Heart left ventricle (tissue), 16 donors: ENCODE measurements at regions not wholly inside any gene's neighbourhood (a gene's known extent, or its start where the extent isn't known, plus 50 kb on each side); places are given as distances from the start of the nearest gene placed in this dataset.

ENCODE experiments used
- ATAC-seq, 4 donors: fragments of 200-7000 bp; cut with Tn5 transposase; one replicate each; pipeline ENCODE4 v1.9.1; 2020 to 2022; ENCODE audit warnings: moderate library complexity in 4 of 4, mild to moderate bottlenecking in 3 of 4, moderate number of reproducible peaks in 1 of 4
- DNase-seq, 5 donors: peaks; one replicate each; pipeline ENCODE4 v3.0.0-alpha.2; 2020
- H3K27ac ChIP-seq, 12 donors: fragments of 200-600 bp; sonication (generic) in 4 of 12; one replicate each; pipeline versions ENCODE4 v1.5.0 to v1.8.0; 2016 to 2022; ENCODE audit warnings: mild to moderate bottlenecking in 2 of 12
- H3K27me3 ChIP-seq, 9 donors: fragments of 200-600 bp; sonication (generic) in 2 of 9; one replicate each; pipeline versions ENCODE4 v1.5.1 to v1.8.0; 2016 to 2022; ENCODE audit warnings: mild to moderate bottlenecking in 3 of 9
- H3K36me3 ChIP-seq, 9 donors: fragments of 200-600 bp; sonication (generic) in 2 of 9; one replicate each; pipeline versions ENCODE4 v1.5.0 to v1.8.0; 2018 to 2022; ENCODE audit warnings: mild to moderate bottlenecking in 2 of 9
- H3K4me1 ChIP-seq, 12 donors: fragments of 200-600 bp; sonication (generic) in 4 of 12; one replicate each; pipeline versions ENCODE4 v1.5.0 to v1.8.0; 2016 to 2022; ENCODE audit warnings: mild to moderate bottlenecking in 3 of 12
- H3K4me3 ChIP-seq, 12 donors: fragments of 200-600 bp; sonication (generic) in 4 of 12; one replicate each; pipeline versions ENCODE4 v1.5.0 to v1.8.0; 2017 to 2022; ENCODE audit warnings: mild to moderate bottlenecking in 9 of 12, moderate library complexity in 4 of 12
- H3K9me3 ChIP-seq, 12 donors: fragments of 200-600 bp; sonication (generic) in 4 of 12; one replicate each; pipeline versions ENCODE4 v1.5.0 to v1.8.0; 2016 to 2022; ENCODE audit warnings: mild to moderate bottlenecking in 1 of 12
- POLR2A ChIP-seq, 2 donors: fragments of 450-650 bp; IDR thresholded peaks; one replicate each; pipeline ENCODE4 v1.6.1; 2017; ENCODE audit warnings: antibody characterized with exemption in 2 of 2, mild to moderate bottlenecking in 2 of 2, moderate library complexity in 2 of 2
- WGBS, 4 donors: extraction: QIAGEN DNeasy Blood & Tissue Kit in 2 of 4; methylation state at CpG; one replicate each; pipeline versions ENCODE4 v1.1.5 to v1.1.7; 2013 to 2018; 5-methylcytosine and 5-hydroxymethylcytosine counted together
- intact Hi-C, 10 donors: fragments of 100-400 bp; cut with DNase I; formaldehyde crosslinking; loops; one replicate each; pipeline versions ENCODE4 v1.11.1 to v1.14.2; 2022
- TF ChIP-seq, protein P1 (sequence below), 12 donors: fragments of 200-600 bp; sonication (generic) in 4 of 12; IDR thresholded peaks; one replicate each; pipeline versions ENCODE4 v1.5.0 to v1.8.0; 2018 to 2022; ENCODE audit warnings: antibody characterized with exemption in 12 of 12, mild to moderate bottlenecking in 5 of 12
- donor health status: ischemic (EF 13 %, LVEDD 7.1; RV severe dilation, severe dysfunction).
- donor health status: healthy with polysubstance abuse.
- donor health status: DM: no; HTN: yes; CAD: no.
- donor health status: DM: no; HTN: no; CAD: no.
- donor health status: ischemic (EF 25% LVEDD 6.9; RV normal size, moderate dysfunction).
- donor health status: ischemic (EF 25% LVEDD 5.7; RV mildly dilated, moderate dysfunction).
- donor health status: healthy.
- donor health status: DM: yes; HTN: yes; CAD: no.
- donor health status: ischemic (EF 35%, LVEDD 5.7; RV mildly dilated, moderate dysfunction).
- donor health status: nonischemic (EF 11% LVEDD 7.7; RV severe dilation, severe dysfunction).
- donor health status: DM: yes; HTN: yes; CAD: no.
- donor health status: PGD.
- donor health status: ischemic (EF 29% LVEDD 5.4; RV normal size, mild dysfunction).
- donor health status: nonischemic (EF 23%, LVEDD 6.1; RV moderate dilation, normal function).

- TF ChIP-seq, protein P1, sequence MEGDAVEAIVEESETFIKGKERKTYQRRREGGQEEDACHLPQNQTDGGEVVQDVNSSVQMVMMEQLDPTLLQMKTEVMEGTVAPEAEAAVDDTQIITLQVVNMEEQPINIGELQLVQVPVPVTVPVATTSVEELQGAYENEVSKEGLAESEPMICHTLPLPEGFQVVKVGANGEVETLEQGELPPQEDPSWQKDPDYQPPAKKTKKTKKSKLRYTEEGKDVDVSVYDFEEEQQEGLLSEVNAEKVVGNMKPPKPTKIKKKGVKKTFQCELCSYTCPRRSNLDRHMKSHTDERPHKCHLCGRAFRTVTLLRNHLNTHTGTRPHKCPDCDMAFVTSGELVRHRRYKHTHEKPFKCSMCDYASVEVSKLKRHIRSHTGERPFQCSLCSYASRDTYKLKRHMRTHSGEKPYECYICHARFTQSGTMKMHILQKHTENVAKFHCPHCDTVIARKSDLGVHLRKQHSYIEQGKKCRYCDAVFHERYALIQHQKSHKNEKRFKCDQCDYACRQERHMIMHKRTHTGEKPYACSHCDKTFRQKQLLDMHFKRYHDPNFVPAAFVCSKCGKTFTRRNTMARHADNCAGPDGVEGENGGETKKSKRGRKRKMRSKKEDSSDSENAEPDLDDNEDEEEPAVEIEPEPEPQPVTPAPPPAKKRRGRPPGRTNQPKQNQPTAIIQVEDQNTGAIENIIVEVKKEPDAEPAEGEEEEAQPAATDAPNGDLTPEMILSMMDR (IDR thresholded peaks at IDR 0.05) = no peak
- no peak for TF ChIP-seq POLR2A (IDR thresholded peaks at IDR 0.05)
- no peak for DNase-seq
- Histone ChIP-seq H3K27me3 (no peaks in the 10 kb centered on the region), H3K9me3 (no peaks in the 10 kb centered on the region), H3K4me1 (peaks cover 0 to 19% (median 4%) of the 10 kb centered on the region in 12 donors), H3K4me3 (no peak overlapping the region), H3K27ac (no peak overlapping the region), H3K36me3 (no peaks in the 10 kb centered on the region)
- WGBS, 4 donors = 69 to 97% (median 93%) methylated on average over 4 of the region's 4 CpGs
- intact Hi-C loops = loop anchor here in 5 of 10 donors (10.0 kb wide), 4 partner anchors 133 to 1483 kb away; no protein-coding TSS in a partner anchor
- ATAC-seq = no peak
Observed at GRCh38 chr18:55092166-55092565, 132.9 kb upstream of the CCDC68 start.

DNA sequence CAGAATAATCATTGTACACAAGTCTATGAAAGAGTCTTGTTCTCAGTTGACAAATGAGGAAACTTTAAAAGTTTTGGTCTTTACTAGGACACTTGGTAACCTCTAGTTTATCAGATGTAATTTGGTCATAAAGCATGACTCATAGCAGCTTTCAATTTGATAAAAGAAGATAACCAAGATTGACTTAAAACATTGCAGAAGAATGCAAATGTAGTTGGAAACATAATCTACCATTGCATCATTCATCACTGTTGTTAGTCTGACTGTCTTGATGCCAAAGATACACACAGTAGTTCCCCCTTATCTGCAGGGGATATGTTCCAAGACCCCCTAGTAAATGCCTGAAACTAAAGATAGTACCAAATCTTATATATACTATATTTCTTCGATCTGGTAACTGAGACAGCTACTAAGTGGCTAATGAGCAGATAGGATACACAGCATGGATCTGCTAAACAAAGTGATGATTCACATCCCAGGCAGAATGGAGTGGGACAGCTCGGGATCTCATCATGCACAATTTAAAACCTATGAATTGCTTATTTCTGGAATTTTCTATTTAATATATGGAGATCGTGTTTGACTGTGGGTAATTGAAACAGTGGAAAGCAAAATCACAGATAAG is 131.4 kb upstream of the CCDC68 start:
- peaks cover 0 to 10% (median 0%) of the 10 kb centered on the region in 12 donors for H3K4me1 ChIP-seq
- intact Hi-C loops = loop anchor here in 5 of 10 donors (10.0 kb wide), 4 partner anchors 134 to 1484 kb away; no protein-coding TSS in a partner anchor
- DNase-seq (no peak), ATAC-seq (no peak)
- H3K4me3 ChIP-seq = no peak overlapping the region
- WGBS, 4 donors = 58 to 84% (median 67%) methylated on average over 3 of the region's 3 CpGs
- no peaks in the 10 kb centered on the region for H3K9me3 ChIP-seq
- no peaks in the 10 kb centered on the region for H3K36me3 ChIP-seq
- H3K27me3 ChIP-seq = no peaks in the 10 kb centered on the region
- H3K27ac ChIP-seq = no peak overlapping the region
- TF ChIP-seq POLR2A (IDR thresholded peaks at IDR 0.05) = no peak
- TF ChIP-seq, protein P1 (IDR thresholded peaks at IDR 0.05) = no peak

DNA sequence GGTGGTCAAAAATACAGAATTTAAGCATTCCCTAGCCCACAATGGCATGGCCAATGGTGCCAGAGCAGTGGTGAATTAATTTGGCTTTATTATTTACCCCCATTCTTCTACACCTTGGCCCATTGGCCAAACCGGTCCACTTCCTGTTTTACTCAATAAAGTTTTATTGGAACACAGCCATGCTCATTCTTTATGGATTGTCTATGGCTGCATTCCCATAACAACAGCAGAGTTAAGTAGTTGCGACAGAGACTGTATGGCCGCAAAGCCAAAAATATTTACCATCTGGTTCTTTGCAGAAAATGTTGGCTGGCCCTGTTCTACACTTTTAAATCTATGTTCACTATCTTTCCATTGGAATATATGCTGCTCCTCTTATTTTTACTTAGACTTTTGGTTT is 130.3 kb upstream of the CCDC68 start:
- no peak for TF ChIP-seq POLR2A (IDR thresholded peaks at IDR 0.05)
- TF ChIP-seq, protein P1 (IDR thresholded peaks at IDR 0.05) = no peak
- intact Hi-C loops = loop anchor here in 5 of 10 donors (10.0 kb wide), 4 partner anchors 135 to 1485 kb away; no protein-coding TSS in a partner anchor
- 91 to 95% (median 93%) methylated on average over 3 of the region's 3 CpGs for WGBS, 4 donors
- Histone ChIP-seq H3K36me3 (no peaks in the 10 kb centered on the region), H3K27ac (no peak overlapping the region), H3K27me3 (no peaks in the 10 kb centered on the region), H3K4me3 (no peak overlapping the region), H3K4me1 (peaks cover 0 to 10% (median 0%) of the 10 kb centered on the region in 12 donors), H3K9me3 (no peaks in the 10 kb centered on the region)
- DNase-seq (no peak), ATAC-seq (no peak)

DNA sequence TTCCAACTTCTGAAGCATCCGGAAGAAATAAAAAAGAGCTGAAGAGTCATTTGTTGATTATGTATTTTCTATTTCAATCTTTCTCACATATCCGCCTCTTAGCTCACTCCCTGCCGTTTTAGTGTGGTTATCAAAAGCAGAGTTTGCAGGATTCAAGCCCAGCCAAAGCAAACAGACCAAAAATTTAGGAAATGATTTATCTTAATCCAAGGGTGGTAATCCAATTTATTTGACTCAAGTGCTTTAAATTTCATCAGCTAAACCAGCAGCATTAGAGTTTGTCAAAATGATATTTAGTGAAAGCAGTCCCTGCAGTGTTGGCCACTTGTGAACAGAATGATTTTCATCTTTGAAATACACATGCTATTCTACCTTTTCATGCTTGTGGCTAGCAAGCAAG is 129.3 kb upstream of the CCDC68 start:
- 22 to 61% (median 39%) methylated on average over 3 of the region's 3 CpGs for WGBS, 4 donors
- peaks cover 0 to 10% (median 0%) of the 10 kb centered on the region in 12 donors for H3K4me1 ChIP-seq
- intact Hi-C loops = no loop called here
- no peak overlapping the region for H3K4me3 ChIP-seq
- ATAC-seq (no peak), DNase-seq (no peak)
- H3K9me3 ChIP-seq = no peaks in the 10 kb centered on the region
- no peak overlapping the region for H3K27ac ChIP-seq
- H3K36me3 ChIP-seq = no peaks in the 10 kb centered on the region
- no peaks in the 10 kb centered on the region for H3K27me3 ChIP-seq
- TF ChIP-seq POLR2A (IDR thresholded peaks at IDR 0.05) = no peak
- TF ChIP-seq, protein P1 (IDR thresholded peaks at IDR 0.05) = no peak
